Esophagus mucosa (tissue), 1 donor: ENCODE measurements at regions not wholly inside any gene's neighbourhood (a gene's known extent, or its start where the extent isn't known, plus 50 kb on each side); places are given as distances from the start of the nearest gene placed in this dataset.

Experiments
- ATAC-seq: fragments of 200-7000 bp; cut with Tn5 transposase; one replicate; pipeline ENCODE4 v1.9.1; 2020
- donor health status: DM: yes; HTN: yes; CAD: no.

GRCh38 chr2:145598434-145598833 lies 1078.5 kb upstream of the ZEB2 start:
- ATAC-seq = no peak

GRCh38 chr2:145597809-145598208 lies 1077.9 kb upstream of the ZEB2 start:
- ATAC-seq = no peak

DNA sequence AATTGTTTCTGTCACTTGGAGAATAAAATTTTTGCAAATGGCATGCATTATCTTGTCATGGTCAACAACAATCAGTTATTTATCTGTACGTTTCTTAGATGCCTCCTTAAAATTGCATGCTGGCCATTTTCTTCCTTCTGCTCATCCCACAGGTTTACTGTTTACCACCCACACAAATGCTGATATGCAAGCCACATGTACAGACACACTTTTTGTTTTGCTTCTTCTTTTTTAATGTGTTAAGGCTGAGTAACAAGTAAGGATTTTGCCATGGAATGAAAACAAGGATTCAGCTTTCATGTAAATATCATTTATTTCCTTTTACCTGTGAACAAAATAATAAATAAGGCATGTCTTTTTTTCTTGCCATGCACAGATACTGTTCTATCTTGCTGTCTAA lies 1077.1 kb upstream of the ZEB2 start:
- ATAC-seq = no peak

- ATAC-seq = no peak
These were observed 1076.5 kb upstream of the ZEB2 start for GRCh38 chr2:145596416-145596815.

DNA sequence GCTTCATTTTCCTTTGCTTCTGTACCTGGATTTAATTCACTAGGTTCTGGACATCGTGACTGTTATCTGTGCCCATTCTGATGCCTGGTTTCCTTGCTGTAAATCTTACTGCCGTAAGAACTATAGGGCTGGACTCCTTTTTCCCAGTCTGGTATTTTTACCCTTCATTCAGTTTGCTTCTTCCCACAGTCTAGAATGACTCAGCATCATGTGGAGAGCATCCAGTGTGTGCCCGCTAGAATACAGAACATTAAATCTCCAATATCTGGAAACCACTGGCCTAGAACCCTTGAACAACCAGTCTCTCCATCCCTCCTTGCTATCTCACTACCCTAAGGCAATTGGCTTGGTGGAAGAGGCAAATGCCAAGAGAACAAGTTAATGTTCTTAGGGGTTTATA lies 1075.4 kb upstream of the ZEB2 start:
- no peak for ATAC-seq

DNA sequence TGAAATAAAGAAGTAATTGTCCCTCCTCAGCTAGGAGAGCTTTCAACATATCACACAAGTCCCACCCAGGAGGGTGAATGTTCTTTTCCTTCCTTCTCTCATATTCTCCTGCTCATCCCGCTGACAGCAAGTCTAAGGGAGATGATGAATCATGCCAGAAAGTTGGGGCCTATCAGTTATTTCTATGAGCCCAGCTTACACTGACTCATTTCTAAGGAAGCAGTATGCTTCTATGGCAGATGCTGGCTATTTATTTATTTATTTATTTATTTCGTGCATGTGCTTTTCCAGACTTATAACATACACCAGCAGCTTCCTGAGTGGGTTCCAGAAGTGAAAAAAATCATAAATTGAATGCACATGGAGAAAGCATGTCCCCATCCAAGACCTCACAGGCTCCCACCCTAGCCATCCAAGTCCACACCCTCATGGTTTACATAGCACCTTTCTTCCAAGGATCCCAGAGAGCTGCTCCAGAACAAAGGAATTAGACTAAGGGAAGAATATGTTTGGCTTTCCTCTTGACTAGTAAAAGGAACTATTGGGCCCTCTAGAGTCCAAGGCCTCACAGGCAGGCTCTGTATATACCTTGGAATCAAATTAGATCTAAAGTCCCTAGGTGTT lies 1074.2 kb upstream of the ZEB2 start:
- no peak for ATAC-seq

DNA sequence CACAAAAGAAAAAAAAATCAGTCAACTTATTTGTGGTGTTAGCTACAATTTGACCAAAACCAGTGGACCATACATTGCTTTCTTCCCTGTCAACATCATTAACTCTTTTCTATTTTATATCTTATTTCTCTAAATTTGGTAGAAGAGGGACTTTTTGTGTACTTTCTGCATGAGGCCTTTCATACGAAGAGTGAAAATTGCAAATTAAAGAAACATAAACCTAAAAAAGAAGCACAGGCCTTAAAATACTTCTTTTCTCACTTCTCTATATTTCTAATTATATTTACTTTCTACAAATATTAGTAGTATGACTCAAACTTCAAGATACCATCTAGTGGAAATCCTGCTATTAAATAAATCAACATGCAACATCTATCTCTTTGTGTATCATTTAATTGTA lies 1073.4 kb upstream of the ZEB2 start:
- ATAC-seq = no peak

DNA sequence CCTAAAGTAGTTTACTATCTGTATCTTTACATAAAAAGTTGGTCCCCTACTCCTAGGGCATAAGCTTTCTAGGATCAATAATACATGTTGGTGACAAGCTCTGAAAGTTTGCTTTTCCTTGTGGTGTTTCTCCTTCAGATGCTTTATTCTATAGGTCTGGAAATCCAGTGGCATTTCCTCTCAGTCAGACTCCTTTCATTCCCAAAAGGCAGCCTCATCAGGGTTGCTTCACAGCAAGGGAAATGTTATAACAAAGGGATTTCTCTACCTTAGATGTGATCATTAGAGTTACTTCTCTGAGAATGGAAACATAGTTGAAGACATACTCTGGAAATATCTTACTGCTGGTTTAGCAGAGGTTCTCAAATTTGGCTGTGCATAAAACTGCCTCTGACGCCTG lies 1072.4 kb upstream of the ZEB2 start:
- no peak for ATAC-seq

- peak; percentile 53 for ATAC-seq
These were observed 1071.3 kb upstream of the ZEB2 start for GRCh38 chr2:145591109-145591809.

GRCh38 chr2:145587922-145588321 lies 1068.0 kb upstream of the ZEB2 start:
- ATAC-seq = no peak

- ATAC-seq = no peak
These were observed 1064.4 kb upstream of the ZEB2 start for GRCh38 chr2:145584353-145584752.

- ATAC-seq = no peak
These were observed 1053.7 kb upstream of the ZEB2 start for GRCh38 chr2:145573608-145574007.

DNA sequence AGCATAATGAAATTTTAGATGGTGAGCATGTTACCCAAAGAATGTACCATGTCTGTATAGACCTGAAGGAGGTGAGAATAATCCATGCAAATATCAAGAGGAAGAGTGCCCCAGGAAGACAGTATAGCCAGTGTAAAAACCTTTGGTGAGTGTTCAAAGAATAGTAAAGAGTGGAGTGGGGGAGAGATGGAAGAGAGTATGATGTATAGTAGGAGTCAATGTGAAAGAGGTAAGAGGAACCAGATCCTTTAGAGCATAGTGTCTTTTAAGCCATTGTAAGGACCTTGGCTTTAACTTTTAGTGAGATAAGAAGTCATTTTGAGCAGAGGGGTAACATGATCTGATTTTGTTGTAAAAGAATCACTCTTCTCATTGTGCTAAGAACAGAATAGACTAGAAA lies 1052.3 kb upstream of the ZEB2 start:
- ATAC-seq = no peak

- ATAC-seq = no peak
These were observed 1049.2 kb upstream of the ZEB2 start for GRCh38 chr2:145569108-145569507.

DNA sequence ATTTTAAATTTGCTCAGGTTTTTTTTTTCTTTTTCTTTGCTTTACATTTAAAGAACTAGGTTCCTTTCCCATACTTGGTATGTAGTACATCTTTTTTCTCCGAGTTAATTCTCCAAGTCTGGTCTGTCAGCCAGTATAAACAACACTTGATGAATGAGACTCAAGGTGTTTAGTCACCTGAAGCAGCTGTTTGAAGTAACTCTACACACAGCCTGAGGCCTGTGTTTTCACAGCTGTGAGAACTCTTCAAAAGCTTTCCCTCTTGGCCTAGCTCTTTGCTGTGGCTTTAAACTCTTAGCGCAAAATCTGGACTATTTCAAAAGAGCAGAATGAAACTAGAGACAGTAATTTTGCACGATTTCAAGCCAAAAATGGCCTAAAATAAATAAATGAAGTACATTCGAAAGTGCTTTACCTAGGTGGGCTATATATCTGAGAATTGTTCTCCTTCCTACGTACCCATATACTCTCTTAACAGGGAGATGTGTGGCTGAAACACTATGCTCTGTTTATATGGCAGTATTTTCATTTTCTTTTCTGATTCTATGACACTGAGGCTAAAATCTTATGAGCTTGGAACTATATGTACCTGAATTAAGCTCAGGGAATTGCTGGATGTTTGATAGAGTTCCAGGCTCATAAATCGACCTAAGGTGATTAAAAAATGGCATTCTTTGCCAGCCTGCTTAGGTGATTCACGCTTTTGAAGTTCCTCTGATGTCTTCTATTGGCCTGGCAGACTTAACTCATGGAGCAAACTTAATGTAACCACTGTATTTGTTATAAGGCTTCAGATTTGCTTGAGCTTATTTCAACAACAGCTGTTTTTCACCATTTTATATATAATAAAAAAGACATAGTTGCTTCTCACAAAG lies 1044.1 kb upstream of the ZEB2 start:
- peak; percentile 97 for ATAC-seq

- ATAC-seq = no peak
These were observed 1041.2 kb upstream of the ZEB2 start for GRCh38 chr2:145561152-145561551.

- no peak for ATAC-seq
These were observed 1038.9 kb upstream of the ZEB2 start for GRCh38 chr2:145558617-145559350.

DNA sequence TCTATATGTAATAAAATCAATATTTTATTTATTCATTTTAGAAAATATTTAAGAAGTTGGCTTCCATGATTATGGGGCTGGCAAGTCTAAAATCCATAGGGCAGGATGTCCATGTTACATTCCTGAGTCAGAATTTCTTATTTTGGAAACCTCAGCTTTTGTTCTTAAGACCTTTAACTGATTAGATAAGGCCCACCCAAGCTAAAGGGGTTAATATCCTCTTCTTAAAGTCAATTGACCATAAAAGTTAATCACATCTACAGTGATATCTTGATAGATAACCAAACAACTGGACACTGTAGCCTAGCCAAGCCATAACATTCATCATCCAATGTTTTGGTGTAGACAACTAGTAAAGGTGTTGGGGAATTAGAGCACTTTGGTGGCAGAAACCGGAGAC lies 1035.4 kb upstream of the ZEB2 start:
- no peak for ATAC-seq

GRCh38 chr2:145551686-145552085 lies 1031.8 kb upstream of the ZEB2 start:
- no peak for ATAC-seq

DNA sequence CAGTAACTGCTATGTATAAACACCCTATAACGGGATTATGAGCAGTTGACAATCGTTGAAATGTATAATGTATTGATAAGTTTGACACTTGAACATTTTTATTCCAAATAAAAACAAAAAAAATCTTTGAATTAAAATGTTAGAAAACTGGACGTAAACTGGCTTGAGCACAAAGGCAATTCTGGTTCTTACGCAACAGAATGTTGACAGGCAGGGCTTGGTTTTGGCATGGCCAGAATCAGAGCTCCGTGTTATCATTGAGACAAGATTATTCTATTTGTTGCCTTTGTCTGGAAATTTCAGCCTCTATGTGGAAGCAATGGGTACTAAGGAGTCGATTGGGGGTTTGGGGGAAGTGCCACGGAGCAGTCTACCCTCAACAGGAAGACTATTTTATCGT lies 1028.6 kb upstream of the ZEB2 start:
- ATAC-seq = no peak

DNA sequence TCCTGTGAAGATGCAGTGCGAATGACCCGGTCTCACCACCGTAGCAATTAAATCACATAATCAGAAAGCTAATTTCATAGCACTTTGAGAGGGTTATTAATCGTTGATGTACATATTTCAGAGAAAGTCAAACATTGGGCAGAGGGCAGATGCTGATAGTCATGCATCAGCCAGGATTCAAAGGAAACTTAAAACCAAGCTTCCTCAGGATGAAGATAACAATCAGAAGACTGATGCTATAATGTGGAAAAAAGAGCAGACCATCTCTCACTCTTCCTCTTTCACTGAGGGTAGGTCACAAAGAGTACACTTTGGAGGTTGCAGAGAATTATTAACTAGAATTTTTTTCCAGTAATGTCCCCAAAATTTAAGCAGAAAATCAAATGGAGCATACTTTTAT lies 1027.7 kb upstream of the ZEB2 start:
- ATAC-seq = no peak

GRCh38 chr2:145546091-145546490 lies 1026.2 kb upstream of the ZEB2 start:
- ATAC-seq = no peak

- ATAC-seq = no peak
These were observed 1023.9 kb upstream of the ZEB2 start for GRCh38 chr2:145543856-145544255.
